ENCODE measurements at regions not wholly inside any gene's neighbourhood (a gene's known extent, or its start where the extent isn't known, plus 50 kb on each side); places are given as distances from the start of the nearest gene placed in this dataset.

- ATAC-seq (ENCODE audit: low read depth) = no peak
- no peak for TF ChIP-seq RFX5 (IDR thresholded peaks at IDR 0.05; ENCODE audit: low read depth, low read length)
- no peak for TF ChIP-seq RAD21 (IDR thresholded peaks at IDR 0.05; ENCODE audit: low read length)
- TF ChIP-seq POLR2A (IDR thresholded peaks at IDR 0.05; ENCODE audit: low read depth, low read length) = no peak
- TF ChIP-seq CTCF (conservative IDR thresholded peaks at IDR 0.05; ENCODE audit: low read depth, low read length) = no peak
- TF ChIP-seq SMC3 (IDR thresholded peaks at IDR 0.05; ENCODE audit: low read depth, low read length) = no peak
- TF ChIP-seq ELK1 (IDR thresholded peaks at IDR 0.05; ENCODE audit: borderline replicate concordance, low read depth, low read length) = no peak
- no peak for TF ChIP-seq NFE2L2 (IDR thresholded peaks at IDR 0.05; ENCODE audit: low read depth, low read length)
- no peak for TF ChIP-seq MAFK (IDR thresholded peaks at IDR 0.05; ENCODE audit: low read depth, low read length)
- no peak for TF ChIP-seq BHLHE40 (IDR thresholded peaks at IDR 0.05; ENCODE audit: low read depth, low read length)
- no peak for TF ChIP-seq MXI1 (IDR thresholded peaks at IDR 0.05; ENCODE audit: borderline replicate concordance, low read depth, low read length)
- no peak for TF ChIP-seq CHD1 (IDR thresholded peaks at IDR 0.05; ENCODE audit: low read depth, low read length)
- TF ChIP-seq USF2 (IDR thresholded peaks at IDR 0.05; ENCODE audit: low read depth, low read length) = no peak
- TF ChIP-seq MAZ (IDR thresholded peaks at IDR 0.05; ENCODE audit: borderline replicate concordance, low read depth, low read length) = no peak
- no peak for TF ChIP-seq CEBPB (IDR thresholded peaks at IDR 0.05; ENCODE audit: low read depth, low read length)
- no peak for TF ChIP-seq FOS (IDR thresholded peaks at IDR 0.05; ENCODE audit: low read depth, low read length)
- no peak overlapping the region for H3K23ac ChIP-seq (ENCODE audit: low read depth, low read length)
- intact Hi-C loops (cut with micrococcal nuclease) (no loop called here), in situ Hi-C loops (cut with MboI; ENCODE audit: low sequenced_read_pairs) (no loop called here), dilution Hi-C loops (cut with HindIII; ENCODE audit: low sequenced_read_pairs, unreplicated experiment) (no loop called here)
- H3K9me1 ChIP-seq (ENCODE audit: insufficient read depth, low read length) = no peaks in the 10 kb centered on the region
- 60% methylated on average over 1 of the region's 5 CpGs; no CpG with 5 or more reads in 1 of the 2 experiments for WGBS, 2 experiments (ENCODE audit: extremely low coverage in 2 of 2, insufficient read length in 1 of 2)
- no peak overlapping the region for H3K4me3 ChIP-seq (ENCODE audit: insufficient read depth, low read depth, low read length)
- H4K5ac ChIP-seq (ENCODE audit: low read depth, low read length) = no peak overlapping the region
- no peak overlapping the region for H3K9ac ChIP-seq (ENCODE audit: low read depth, low read length)
- POLR2A ChIA-PET (ENCODE audit: unreplicated experiment) = no interaction called here
- H2BK120ac ChIP-seq (ENCODE audit: low read depth, low read length) = no peak overlapping the region
- no peak overlapping the region for H4K91ac ChIP-seq (ENCODE audit: insufficient read depth, low read depth, low read length)
- H2AK5ac ChIP-seq (ENCODE audit: low read depth, low read length) = no peak overlapping the region
- H2AFZ ChIP-seq (replicated peaks; ENCODE audit: low read length, poor library complexity) = no peak overlapping the region
- H2BK5ac ChIP-seq (ENCODE audit: low read depth, low read length, poor library complexity, severe bottlenecking) = no peak overlapping the region
- H4K20me1 ChIP-seq (ENCODE audit: insufficient read depth, low read length) = no peaks in the 10 kb centered on the region
- H3K4me1 ChIP-seq (ENCODE audit: control insufficient read depth, insufficient read depth, low read length) = no peaks in the 10 kb centered on the region
- no peak overlapping the region for H4K8ac ChIP-seq (ENCODE audit: low read depth in 2 of 2, low read length in 2 of 2)
- no peaks in the 10 kb centered on the region for H3K79me1 ChIP-seq (ENCODE audit: low read depth in 1 of 2, low read length in 2 of 2)
- no peak overlapping the region for H3K4ac ChIP-seq (ENCODE audit: low read depth, low read length)
- peaks cover 7% of the 10 kb centered on the region for H3K27me3 ChIP-seq (ENCODE audit: control insufficient read depth, insufficient read depth, low read length)
- no peak overlapping the region for H3K4me2 ChIP-seq (ENCODE audit: low read depth, low read length)
- no peak overlapping the region; the same call in 1 of the 2 replicates for H3K14ac ChIP-seq (replicated peaks; ENCODE audit: low read depth, low read length)
- H2BK15ac ChIP-seq (ENCODE audit: low read depth, low read length) = no peak overlapping the region
- no peak overlapping the region for H2BK20ac ChIP-seq (ENCODE audit: low read depth, low read length)
- no TSS peak for BruUV-seq (replicated peaks)
- H3K18ac ChIP-seq (ENCODE audit: low read depth, low read length) = no peak overlapping the region
- H3K27ac ChIP-seq (ENCODE audit: insufficient read depth, low read length) = no peak overlapping the region
- no peaks in the 10 kb centered on the region for H3K36me3 ChIP-seq (ENCODE audit: control insufficient read depth, insufficient read depth, low read length)
- no peaks in the 10 kb centered on the region for H3K9me3 ChIP-seq (ENCODE audit: control insufficient read depth, insufficient read depth, low read length)
- CTCF ChIA-PET = no interaction called here
- DNase-seq = no peak
- no peak overlapping the region for H3K56ac ChIP-seq (ENCODE audit: extremely low read depth, insufficient read depth, low read length)
- H2AK9ac ChIP-seq (replicated peaks; ENCODE audit: low read depth, low read length, poor library complexity) = no peak overlapping the region
Measured at GRCh38 chr13:48161530-48162179, 66.8 kb upstream of the MED4 start.

Measured in IMR-90 (cell line).